WERI-Rb-1 (cell line): ENCODE measurements at regions not wholly inside any gene's neighbourhood (a gene's known extent, or its start where the extent isn't known, plus 50 kb on each side); places are given as distances from the start of the nearest gene placed in this dataset.

Experiments
- DNase-seq: peaks from one replicate; pipeline ENCODE4 v3.0.0-alpha.2; 2020
- H3K27ac ChIP-seq: fragments of 250-450 bp; sonication (Bioruptor Pico); 2 replicates; pipeline ENCODE4 v1.5.1; 2020; ENCODE audit warnings: mild to moderate bottlenecking, moderate library complexity
- H3K27me3 ChIP-seq: fragments of 250-450 bp; sonication (Bioruptor Pico); 2 replicates; pipeline ENCODE4 v1.5.1; 2021; ENCODE audit warnings: mild to moderate bottlenecking, low read depth, moderate library complexity; ENCODE audit not compliant: insufficient read depth, severe bottlenecking
- H3K36me3 ChIP-seq: fragments of 250-450 bp; sonication (Bioruptor Pico); 2 replicates; pipeline ENCODE4 v1.5.1; 2020; ENCODE audit warnings: mild to moderate bottlenecking, moderate library complexity
- H3K4me3 ChIP-seq: 2 replicates; pipeline ENCODE4 v1.5.1; 2011; ENCODE audit warnings: low read depth, mild to moderate bottlenecking, control low read depth, low read length
- H3K9me3 ChIP-seq: fragments of 250-450 bp; sonication (Bioruptor Pico); 2 replicates; pipeline ENCODE4 v1.5.1; 2021; ENCODE audit warnings: mild to moderate bottlenecking, moderate library complexity; ENCODE audit not compliant: severe bottlenecking
- CTCF ChIP-seq: IDR thresholded peaks from 2 replicates; pipeline ENCODE4 v1.5.1; 2011; ENCODE audit warnings: low read depth, mild to moderate bottlenecking, control low read depth, inconsistent platforms, low read length

DNA sequence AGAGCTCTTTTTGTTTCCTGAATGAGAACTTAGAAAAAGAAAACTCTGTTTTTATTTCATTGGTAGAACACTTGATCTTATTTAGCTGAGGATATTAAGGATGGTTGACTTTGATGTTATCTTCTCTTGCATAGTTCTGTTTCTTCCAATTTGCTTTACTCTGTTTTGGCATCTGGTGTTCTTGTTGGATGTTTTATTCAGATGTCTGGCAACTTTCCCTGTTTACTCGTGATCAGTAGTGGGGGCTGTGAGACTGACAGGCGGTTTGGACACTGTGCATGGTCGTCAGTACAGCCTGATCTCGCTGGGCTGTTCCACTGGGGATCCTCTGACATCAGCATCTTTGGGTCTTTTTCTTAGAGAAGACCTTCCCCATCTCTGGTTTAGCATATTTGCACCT lies 100.1 kb downstream of the TSN start:
- TF ChIP-seq CTCF: no peak
- H3K27me3 ChIP-seq: no peaks in the 10 kb centered on the region
- no peak overlapping the region for H3K27ac ChIP-seq
- no peak for DNase-seq
- H3K4me3 ChIP-seq: no peak overlapping the region
- no peaks in the 10 kb centered on the region for H3K36me3 ChIP-seq
- H3K9me3 ChIP-seq: no peaks in the 10 kb centered on the region

GRCh38 chr2:121856360-121856759 lies 100.9 kb downstream of the TSN start:
- Histone ChIP-seq H3K27me3 (no peaks in the 10 kb centered on the region), H3K27ac (no peak overlapping the region), H3K36me3 (no peaks in the 10 kb centered on the region), H3K9me3 (no peaks in the 10 kb centered on the region), H3K4me3 (no peak overlapping the region)
- no peak for TF ChIP-seq CTCF
- no peak for DNase-seq

GRCh38 chr2:121858369-121858768 lies 102.9 kb downstream of the TSN start:
- no peak for DNase-seq
- no peak overlapping the region for H3K4me3 ChIP-seq
- no peaks in the 10 kb centered on the region for H3K27me3 ChIP-seq
- H3K9me3 ChIP-seq: no peaks in the 10 kb centered on the region
- no peaks in the 10 kb centered on the region for H3K36me3 ChIP-seq
- H3K27ac ChIP-seq: no peak overlapping the region
- no peak for TF ChIP-seq CTCF

GRCh38 chr2:121858847-121859246 lies 103.4 kb downstream of the TSN start:
- Histone ChIP-seq H3K27ac (no peak overlapping the region), H3K4me3 (no peak overlapping the region), H3K27me3 (no peaks in the 10 kb centered on the region), H3K9me3 (no peaks in the 10 kb centered on the region), H3K36me3 (no peaks in the 10 kb centered on the region)
- no peak for TF ChIP-seq CTCF
- DNase-seq: no peak

GRCh38 chr2:121860033-121860757 lies 104.7 kb downstream of the TSN start:
- no peak overlapping the region for H3K27ac ChIP-seq
- no peaks in the 10 kb centered on the region for H3K9me3 ChIP-seq
- H3K4me3 ChIP-seq: no peak overlapping the region
- H3K27me3 ChIP-seq: no peaks in the 10 kb centered on the region
- no peak for DNase-seq
- H3K36me3 ChIP-seq: no peaks in the 10 kb centered on the region
- no peak for TF ChIP-seq CTCF

GRCh38 chr2:121860758-121861227 lies 105.3 kb downstream of the TSN start:
- no peaks in the 10 kb centered on the region for H3K27me3 ChIP-seq
- no peaks in the 10 kb centered on the region for H3K9me3 ChIP-seq
- no peaks in the 10 kb centered on the region for H3K36me3 ChIP-seq
- no peak overlapping the region for H3K4me3 ChIP-seq
- DNase-seq: no peak
- no peak overlapping the region for H3K27ac ChIP-seq
- no peak for TF ChIP-seq CTCF
